ENCODE measurements at regions not wholly inside any gene's neighbourhood (a gene's known extent, or its start where the extent isn't known, plus 50 kb on each side); places are given as distances from the start of the nearest gene placed in this dataset.

DNA sequence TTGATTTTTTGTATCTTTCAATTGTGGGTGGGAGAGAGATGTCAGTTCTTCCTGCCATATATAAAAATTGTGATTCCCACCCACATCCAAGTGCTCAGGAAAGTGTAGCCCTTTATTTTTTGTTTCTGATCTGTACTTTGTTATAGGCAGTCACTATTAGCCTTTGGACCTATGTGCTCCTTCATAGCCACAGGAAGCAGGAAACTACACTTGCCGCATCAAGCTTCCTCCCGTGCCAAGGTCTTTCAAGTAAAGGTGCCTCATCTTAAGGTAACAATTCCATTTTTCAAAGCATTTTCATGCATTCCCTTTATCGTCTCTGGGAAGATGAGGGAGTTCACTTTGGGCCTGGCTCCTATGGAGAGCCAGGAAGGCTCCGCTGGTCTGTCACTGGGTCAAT is 339.0 kb downstream of the DIRAS2 start:
- Mint-ChIP-seq H3K27ac (no peak overlapping the region), H3K4me3 (no peak overlapping the region), H3K27me3 (peaks cover 32 to 50% of the 10 kb centered on the region in 2 donors), H3K9me3 (no peaks in the 10 kb centered on the region), H3K4me1 (ENCODE audit: low read depth in 2 of 2) (no peaks in the 10 kb centered on the region), H3K36me3 (ENCODE audit: insufficient read depth) (no peaks in the 10 kb centered on the region)
- DNase-seq (no peak), ATAC-seq (replicated peaks) (no peak)

DNA sequence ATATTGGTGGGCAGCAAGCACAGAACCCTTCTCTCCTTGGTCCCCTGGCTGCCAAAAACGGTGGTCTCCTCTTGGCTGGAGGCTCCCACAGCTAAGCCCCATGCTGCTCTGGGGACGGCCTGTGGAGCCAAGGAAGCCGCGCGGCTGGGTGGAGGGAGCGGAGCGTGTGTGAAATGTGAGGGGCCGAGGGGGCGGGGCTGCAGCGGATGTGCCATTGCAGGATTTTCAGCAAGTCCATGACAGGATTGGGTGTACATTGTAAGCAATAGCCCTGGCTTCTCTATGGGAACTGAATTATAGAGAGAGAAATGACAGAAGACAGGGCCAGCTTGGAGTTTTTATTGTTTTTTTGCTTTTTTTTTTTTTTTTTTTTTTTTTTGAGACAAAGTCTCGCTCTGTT is 336.5 kb downstream of the DIRAS2 start:
- no peaks in the 10 kb centered on the region for H3K4me1 Mint-ChIP-seq (ENCODE audit: low read depth in 2 of 2)
- H3K27ac Mint-ChIP-seq = no peak overlapping the region
- H3K36me3 Mint-ChIP-seq (ENCODE audit: insufficient read depth) = no peaks in the 10 kb centered on the region
- no peak for ATAC-seq (replicated peaks)
- peaks cover 38 to 50% of the 10 kb centered on the region in 2 donors for H3K27me3 Mint-ChIP-seq
- no peak for DNase-seq
- H3K9me3 Mint-ChIP-seq = no peaks in the 10 kb centered on the region
- H3K4me3 Mint-ChIP-seq = no peak overlapping the region

DNA sequence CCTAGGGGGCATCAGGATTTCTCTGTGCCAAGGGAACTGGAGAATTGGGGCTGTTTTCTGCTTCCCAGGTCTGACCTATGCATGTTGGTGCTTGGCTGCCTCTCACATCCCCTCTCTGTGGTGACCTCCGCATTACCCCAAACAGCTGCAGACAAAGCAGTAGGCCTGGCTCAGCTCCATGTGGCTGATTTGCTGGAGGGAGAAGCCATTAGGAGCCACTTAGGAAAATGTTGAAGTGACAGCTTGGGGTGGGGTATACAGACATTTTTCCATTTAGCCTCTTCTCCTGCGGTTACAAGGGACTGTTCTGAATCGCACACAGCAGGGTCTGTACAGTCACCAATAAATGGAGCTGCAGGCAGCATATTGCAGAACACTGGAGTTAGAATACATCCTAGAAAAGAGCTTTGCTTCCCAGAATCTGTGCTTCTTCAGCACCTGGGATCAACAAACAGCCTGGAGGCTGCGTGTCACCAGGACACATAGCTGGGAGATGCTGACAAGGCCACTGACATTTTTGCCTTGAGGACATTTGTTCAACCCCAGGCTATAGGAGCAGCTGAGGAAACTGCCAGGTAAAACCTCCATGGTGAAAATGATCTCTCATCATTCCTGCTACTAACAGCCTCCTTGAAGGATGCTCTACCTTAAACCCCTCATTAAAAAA is 335.3 kb downstream of the DIRAS2 start:
- no peaks in the 10 kb centered on the region for H3K36me3 Mint-ChIP-seq (ENCODE audit: insufficient read depth)
- no peak overlapping the region for H3K4me3 Mint-ChIP-seq
- DNase-seq (no peak), ATAC-seq (replicated peaks) (no peak)
- no peaks in the 10 kb centered on the region for H3K9me3 Mint-ChIP-seq
- H3K4me1 Mint-ChIP-seq (ENCODE audit: low read depth in 2 of 2) = no peaks in the 10 kb centered on the region
- no peak overlapping the region for H3K27ac Mint-ChIP-seq
- peaks cover 33 to 42% of the 10 kb centered on the region in 2 donors for H3K27me3 Mint-ChIP-seq

DNA sequence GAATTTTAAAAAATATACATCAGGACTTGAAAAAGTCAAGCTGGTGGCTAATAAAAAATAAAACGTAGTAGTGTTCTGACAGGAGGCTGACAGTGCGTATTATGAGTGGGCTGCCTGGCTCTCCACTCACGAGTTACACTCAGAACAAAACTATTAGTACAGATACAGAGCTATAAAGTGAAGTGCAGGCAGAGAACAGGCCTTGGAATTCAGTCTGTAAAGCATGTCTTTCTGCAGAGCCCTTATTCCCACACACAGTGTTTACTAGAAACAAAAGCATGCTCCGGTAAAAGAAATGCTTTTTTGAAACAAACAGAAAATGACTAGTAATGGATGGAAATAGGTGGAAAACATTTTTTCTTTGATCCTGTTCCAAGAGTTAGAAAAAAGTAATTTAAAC is 334.7 kb downstream of the DIRAS2 start:
- Mint-ChIP-seq H3K36me3 (ENCODE audit: insufficient read depth) (no peaks in the 10 kb centered on the region), H3K4me1 (ENCODE audit: low read depth in 2 of 2) (no peaks in the 10 kb centered on the region), H3K27ac (no peak overlapping the region), H3K27me3 (peaks cover 33 to 37% of the 10 kb centered on the region in 2 donors), H3K9me3 (no peaks in the 10 kb centered on the region), H3K4me3 (no peak overlapping the region)
- ATAC-seq (replicated peaks) = no peak
- DNase-seq = no peak

DNA sequence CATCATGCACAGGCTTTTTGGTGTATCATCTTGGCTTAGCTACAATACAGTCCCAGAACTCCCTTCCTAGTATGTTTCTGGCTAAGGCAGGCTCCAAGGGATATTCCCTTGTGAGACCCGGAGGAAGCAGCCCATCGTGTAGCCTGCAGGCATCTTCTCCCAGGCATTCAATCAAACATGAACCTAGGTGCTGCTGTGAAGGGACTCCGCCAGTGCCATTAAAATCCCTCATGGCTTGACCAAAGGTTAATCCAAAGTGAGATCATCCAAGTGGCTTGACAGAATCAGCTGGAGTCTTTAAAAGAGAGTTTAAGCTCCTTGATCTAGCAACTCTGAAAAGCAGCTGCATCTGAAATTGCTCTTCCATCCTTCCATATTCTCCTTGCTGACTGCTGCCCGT is 333.9 kb downstream of the DIRAS2 start:
- Mint-ChIP-seq H3K36me3 (ENCODE audit: insufficient read depth) (no peaks in the 10 kb centered on the region), H3K27me3 (peaks cover 30 to 35% of the 10 kb centered on the region in 2 donors), H3K9me3 (no peaks in the 10 kb centered on the region), H3K4me3 (no peak overlapping the region), H3K27ac (no peak overlapping the region), H3K4me1 (ENCODE audit: low read depth in 2 of 2) (no peaks in the 10 kb centered on the region)
- DNase-seq = no peak
- no peak for ATAC-seq (replicated peaks)

DNA sequence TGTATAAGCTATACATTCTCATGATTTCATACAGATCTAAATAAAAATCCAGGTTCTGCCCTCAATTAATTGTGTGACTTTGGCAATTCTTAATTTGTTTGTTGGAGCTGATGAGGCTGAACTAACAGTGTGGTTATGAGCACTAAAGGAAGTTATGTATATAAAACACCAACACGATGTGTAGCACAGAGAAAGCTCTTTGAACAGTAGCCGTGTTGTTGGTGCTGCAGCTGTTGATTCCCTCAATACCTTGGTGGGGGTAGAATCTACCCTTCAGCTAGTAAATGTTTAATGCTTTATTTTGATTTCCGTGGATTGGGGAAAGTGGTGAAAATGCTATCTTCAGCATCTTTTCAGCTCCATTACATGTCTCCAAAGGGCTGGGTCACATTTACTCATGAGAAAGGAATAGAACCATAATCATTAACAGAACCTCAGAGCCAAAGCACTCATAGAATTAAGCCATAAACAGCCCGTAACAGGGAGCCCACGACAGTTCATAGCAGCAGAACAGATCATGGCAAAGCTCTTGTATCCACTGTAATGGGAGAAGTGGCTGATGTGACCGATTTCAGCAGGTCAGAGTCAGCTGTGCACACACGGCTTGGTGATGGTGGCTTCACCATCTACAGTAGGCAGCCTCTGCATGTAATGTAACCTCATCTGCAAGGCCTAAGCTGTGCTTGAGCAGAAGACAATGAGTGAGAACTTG is 332.7 kb downstream of the DIRAS2 start:
- Mint-ChIP-seq H3K36me3 (ENCODE audit: insufficient read depth) (no peaks in the 10 kb centered on the region), H3K4me1 (ENCODE audit: low read depth in 2 of 2) (no peaks in the 10 kb centered on the region), H3K27me3 (peaks cover 19 to 22% of the 10 kb centered on the region in 2 donors), H3K27ac (no peak overlapping the region), H3K9me3 (no peaks in the 10 kb centered on the region), H3K4me3 (no peak overlapping the region)
- DNase-seq (no peak), ATAC-seq (replicated peaks) (no peak)

DNA sequence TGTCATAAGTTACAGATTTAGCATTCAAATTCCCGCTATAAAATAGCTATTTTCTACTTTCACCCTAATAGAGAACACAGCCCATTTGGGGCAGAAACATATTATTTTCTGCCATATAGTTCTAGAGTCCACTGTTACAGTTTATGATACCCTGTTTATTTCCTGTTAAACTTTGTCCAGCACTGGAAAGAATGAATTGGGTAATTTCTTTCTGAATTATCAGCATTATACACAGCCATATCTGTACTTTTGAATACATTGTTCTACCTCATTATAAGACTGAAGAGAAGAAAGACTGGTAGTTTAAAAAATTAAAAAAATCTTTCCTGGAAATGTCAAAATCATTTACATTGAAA is 332.1 kb downstream of the DIRAS2 start:
- Mint-ChIP-seq H3K27me3 (peaks cover 16 to 19% of the 10 kb centered on the region in 2 donors), H3K4me1 (ENCODE audit: low read depth in 2 of 2) (no peaks in the 10 kb centered on the region), H3K36me3 (ENCODE audit: insufficient read depth) (no peaks in the 10 kb centered on the region), H3K9me3 (no peaks in the 10 kb centered on the region), H3K27ac (no peak overlapping the region), H3K4me3 (no peak overlapping the region)
- DNase-seq (no peak), ATAC-seq (replicated peaks) (no peak)

DNA sequence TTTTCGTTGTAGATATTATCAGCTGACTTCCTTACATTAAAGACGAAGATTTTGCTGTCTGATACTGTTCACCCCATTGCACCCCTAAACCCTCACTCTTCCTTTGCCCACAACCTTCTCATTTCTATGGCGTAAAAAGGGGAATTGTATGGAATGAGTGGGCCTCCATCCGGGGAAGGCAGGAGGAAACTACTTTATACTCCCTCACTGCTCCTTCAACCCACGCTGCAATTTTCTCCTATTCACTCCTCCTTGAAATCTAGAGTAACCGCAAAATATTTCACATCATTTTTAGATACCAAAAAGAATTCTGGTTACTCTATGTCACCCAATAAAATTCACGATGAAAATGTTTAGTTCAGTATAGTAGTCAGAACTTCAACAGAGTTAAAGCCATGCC is 330.8 kb downstream of the DIRAS2 start:
- DNase-seq (no peak), ATAC-seq (replicated peaks) (no peak)
- H3K27me3 Mint-ChIP-seq = peaks cover 9 to 15% of the 10 kb centered on the region in 2 donors
- no peak overlapping the region for H3K27ac Mint-ChIP-seq
- H3K9me3 Mint-ChIP-seq = no peaks in the 10 kb centered on the region
- H3K4me1 Mint-ChIP-seq (ENCODE audit: low read depth in 2 of 2) = no peaks in the 10 kb centered on the region
- H3K36me3 Mint-ChIP-seq (ENCODE audit: insufficient read depth) = no peaks in the 10 kb centered on the region
- H3K4me3 Mint-ChIP-seq = no peak overlapping the region

DNA sequence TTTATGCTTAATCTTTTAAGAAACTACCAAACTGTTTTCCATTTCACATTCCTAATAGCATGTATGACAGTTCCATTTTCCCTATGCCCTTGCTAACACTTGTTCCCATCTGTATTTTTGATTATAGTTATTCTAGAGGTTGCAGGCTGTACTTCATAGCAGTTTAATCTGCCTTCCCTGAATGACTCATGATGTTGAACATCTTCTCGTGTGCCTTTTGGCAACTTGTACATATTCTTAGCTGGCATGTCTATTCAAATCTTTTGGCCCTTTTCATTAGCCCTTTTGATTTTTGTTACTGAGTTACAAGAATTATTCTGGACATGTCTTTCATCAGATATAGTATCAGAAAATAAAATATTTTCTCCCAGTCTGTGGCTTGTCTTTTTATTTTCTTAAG is 320.3 kb downstream of the DIRAS2 start:
- no peak for ATAC-seq (replicated peaks)
- Mint-ChIP-seq H3K9me3 (no peaks in the 10 kb centered on the region), H3K36me3 (ENCODE audit: insufficient read depth) (no peaks in the 10 kb centered on the region), H3K4me3 (no peak overlapping the region), H3K4me1 (ENCODE audit: low read depth in 2 of 2) (no peaks in the 10 kb centered on the region), H3K27ac (no peak overlapping the region), H3K27me3 (peaks cover 3 to 5% of the 10 kb centered on the region in 2 donors)
- no peak for DNase-seq

DNA sequence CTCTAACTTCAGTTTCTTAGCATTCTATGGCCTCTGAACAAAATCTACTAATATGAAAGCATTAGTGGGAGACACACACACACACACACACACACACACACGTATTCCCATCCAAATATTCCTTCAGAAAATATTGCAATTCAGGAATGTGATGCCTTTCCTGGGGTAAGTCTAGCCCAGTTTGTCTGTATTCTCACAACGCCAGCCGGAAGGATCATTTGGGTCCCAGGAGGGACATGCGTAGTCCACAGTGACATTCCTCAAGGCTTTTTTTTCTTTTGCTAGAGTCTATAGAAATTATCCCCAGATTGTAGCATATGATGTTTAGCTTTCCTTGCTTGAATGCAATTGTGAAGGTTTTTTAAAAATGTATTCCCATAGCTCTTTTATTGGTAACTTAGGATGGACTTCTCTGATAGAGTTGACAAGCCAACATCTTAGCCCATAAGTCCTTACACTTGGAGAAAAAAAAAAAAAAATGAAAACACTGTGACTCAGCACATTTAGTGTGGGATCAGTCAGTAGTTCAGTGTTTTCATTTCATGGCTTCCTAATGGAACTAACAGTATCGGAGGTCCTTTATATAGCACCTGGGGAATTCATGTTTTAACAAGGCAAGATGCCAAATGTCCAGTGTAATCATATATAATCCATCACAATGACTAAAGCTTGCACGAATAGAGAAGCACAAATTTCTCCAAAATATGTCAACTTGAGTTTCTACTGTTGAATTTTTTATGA is 316.5 kb downstream of the DIRAS2 start:
- Mint-ChIP-seq H3K27me3 (peaks cover 5 to 9% of the 10 kb centered on the region in 2 donors), H3K4me3 (no peak overlapping the region)
- ATAC-seq (replicated peaks) = no peak

DNA sequence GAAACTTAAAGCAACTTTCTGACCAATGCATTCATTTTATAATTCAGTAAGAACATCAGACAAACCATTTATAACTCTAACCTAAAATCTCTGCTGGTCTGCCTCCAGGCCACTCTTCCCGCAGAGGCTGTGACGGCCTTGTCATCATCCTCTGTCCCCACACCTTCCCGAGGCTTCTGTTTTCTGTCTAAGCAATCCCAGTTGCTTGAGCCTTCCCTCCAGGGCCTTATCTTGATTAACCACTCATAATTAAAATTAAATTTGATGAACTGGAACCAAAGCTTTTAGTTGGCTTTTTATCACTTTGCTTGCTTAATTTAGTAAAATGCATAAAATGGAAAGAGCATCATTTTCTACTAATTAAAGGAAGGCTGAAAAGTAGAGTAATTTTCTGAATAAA is 312.4 kb downstream of the DIRAS2 start:
- H3K4me3 Mint-ChIP-seq = no peak overlapping the region
- DNase-seq (no peak), ATAC-seq (replicated peaks) (no peak)
- H3K36me3 Mint-ChIP-seq (ENCODE audit: insufficient read depth) = no peaks in the 10 kb centered on the region
- H3K9me3 Mint-ChIP-seq = no peaks in the 10 kb centered on the region
- peaks cover 35 to 40% of the 10 kb centered on the region in 2 donors for H3K27me3 Mint-ChIP-seq
- H3K4me1 Mint-ChIP-seq (ENCODE audit: low read depth in 2 of 2) = no peaks in the 10 kb centered on the region
- H3K27ac Mint-ChIP-seq = no peak overlapping the region

More for the DNA sequence above, 316.5 kb downstream of the DIRAS2 start:
- no peak for DNase-seq
- H3K9me3 Mint-ChIP-seq = no peaks in the 10 kb centered on the region
- H3K4me1 Mint-ChIP-seq (ENCODE audit: low read depth in 2 of 2) = no peaks in the 10 kb centered on the region
- H3K27ac Mint-ChIP-seq = no peak overlapping the region
- no peaks in the 10 kb centered on the region for H3K36me3 Mint-ChIP-seq (ENCODE audit: insufficient read depth)

DNA sequence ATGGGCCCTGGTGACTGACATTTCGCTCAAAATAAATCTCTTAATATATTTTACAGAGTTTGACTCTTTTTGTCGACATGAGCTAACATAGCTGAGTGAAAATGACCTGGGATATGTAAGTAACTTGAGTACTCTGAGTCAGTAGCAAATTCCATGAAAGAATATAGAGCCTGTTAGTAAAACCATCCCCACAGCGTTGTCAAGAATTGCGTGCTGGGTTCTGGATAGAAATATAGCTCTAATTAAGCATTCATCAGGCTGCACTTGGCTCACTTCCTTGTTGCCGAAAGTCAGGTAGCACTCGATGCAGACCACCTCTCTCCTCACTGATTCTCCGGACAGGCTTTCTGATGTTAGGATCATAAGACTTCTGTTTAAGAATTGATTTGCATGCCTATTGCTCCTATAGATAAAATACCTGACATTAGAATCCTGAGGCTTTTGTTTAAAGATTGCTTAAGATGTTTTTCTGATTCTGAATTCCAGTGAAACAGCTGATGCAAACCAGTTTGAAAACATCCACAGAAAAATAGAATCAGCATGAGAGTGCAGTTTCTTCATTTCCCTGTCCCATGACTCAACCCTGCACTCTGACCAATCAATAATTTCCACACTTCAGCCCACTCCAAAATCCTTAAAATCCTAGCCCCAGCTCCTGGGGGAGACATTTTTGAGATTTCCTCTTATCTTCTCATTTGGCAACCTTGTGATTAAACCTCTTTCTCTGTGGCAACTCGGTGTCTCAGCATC is 310.6 kb downstream of the DIRAS2 start:
- Mint-ChIP-seq H3K27me3 (peaks cover 35 to 40% of the 10 kb centered on the region in 2 donors), H3K9me3 (no peaks in the 10 kb centered on the region), H3K4me3 (no peak overlapping the region), H3K27ac (no peak overlapping the region), H3K36me3 (ENCODE audit: insufficient read depth) (no peaks in the 10 kb centered on the region), H3K4me1 (ENCODE audit: low read depth in 2 of 2) (no peaks in the 10 kb centered on the region)
- DNase-seq = no peak
- ATAC-seq (replicated peaks) = no peak

DNA sequence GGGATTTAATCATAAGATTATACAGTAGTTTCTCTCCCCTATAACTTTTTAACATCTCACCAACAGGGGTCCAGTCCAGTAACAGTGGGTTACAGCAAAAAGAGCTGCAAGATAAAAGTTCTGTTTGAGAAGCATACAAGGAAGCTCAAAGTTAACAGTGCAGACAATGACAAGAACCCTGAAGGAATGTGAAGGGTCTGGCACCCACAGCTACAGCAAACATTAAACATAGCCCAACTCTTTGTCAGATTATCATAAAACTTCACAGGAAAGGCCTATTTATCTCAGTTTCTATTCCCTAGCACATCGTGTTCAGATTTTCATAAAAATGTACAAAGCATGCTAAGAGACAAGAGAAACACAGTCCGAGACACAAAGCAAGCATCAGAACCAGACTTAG is 309.4 kb downstream of the DIRAS2 start:
- H3K4me3 Mint-ChIP-seq = no peak overlapping the region
- H3K27me3 Mint-ChIP-seq = peaks cover 35 to 37% of the 10 kb centered on the region in 2 donors
- ATAC-seq (replicated peaks) (no peak), DNase-seq (no peak)
- H3K4me1 Mint-ChIP-seq (ENCODE audit: low read depth in 2 of 2) = no peaks in the 10 kb centered on the region
- H3K9me3 Mint-ChIP-seq = no peaks in the 10 kb centered on the region
- H3K27ac Mint-ChIP-seq = no peak overlapping the region
- H3K36me3 Mint-ChIP-seq (ENCODE audit: insufficient read depth) = no peaks in the 10 kb centered on the region
